ENCODE measurements at regions not wholly inside any gene's neighbourhood (a gene's known extent, or its start where the extent isn't known, plus 50 kb on each side); places are given as distances from the start of the nearest gene placed in this dataset.

- TF ChIP-seq, protein P1, sequence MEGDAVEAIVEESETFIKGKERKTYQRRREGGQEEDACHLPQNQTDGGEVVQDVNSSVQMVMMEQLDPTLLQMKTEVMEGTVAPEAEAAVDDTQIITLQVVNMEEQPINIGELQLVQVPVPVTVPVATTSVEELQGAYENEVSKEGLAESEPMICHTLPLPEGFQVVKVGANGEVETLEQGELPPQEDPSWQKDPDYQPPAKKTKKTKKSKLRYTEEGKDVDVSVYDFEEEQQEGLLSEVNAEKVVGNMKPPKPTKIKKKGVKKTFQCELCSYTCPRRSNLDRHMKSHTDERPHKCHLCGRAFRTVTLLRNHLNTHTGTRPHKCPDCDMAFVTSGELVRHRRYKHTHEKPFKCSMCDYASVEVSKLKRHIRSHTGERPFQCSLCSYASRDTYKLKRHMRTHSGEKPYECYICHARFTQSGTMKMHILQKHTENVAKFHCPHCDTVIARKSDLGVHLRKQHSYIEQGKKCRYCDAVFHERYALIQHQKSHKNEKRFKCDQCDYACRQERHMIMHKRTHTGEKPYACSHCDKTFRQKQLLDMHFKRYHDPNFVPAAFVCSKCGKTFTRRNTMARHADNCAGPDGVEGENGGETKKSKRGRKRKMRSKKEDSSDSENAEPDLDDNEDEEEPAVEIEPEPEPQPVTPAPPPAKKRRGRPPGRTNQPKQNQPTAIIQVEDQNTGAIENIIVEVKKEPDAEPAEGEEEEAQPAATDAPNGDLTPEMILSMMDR (optimal IDR thresholded peaks at IDR 0.05 in 1 of 3, IDR thresholded peaks at IDR 0.05 in 1 of 3, conservative IDR thresholded peaks at IDR 0.05 in 1 of 3; ENCODE audit: extremely low read depth in 1 of 3, insufficient read depth in 2 of 3, low read length in 3 of 3): no peak
- TF ChIP-seq EZH2 (IDR thresholded peaks at IDR 0.05; ENCODE audit: low read length): no peak
Observed at GRCh38 chr14:104390221-104390931, 189.2 kb upstream of the C14orf180 start.
